Fibroblast of the aortic adventitia (primary cell): ENCODE measurements at regions not wholly inside any gene's neighbourhood (a gene's known extent, or its start where the extent isn't known, plus 50 kb on each side); places are given as distances from the start of the nearest gene placed in this dataset.

Source experiments
- DNase-seq: peaks from one replicate; pipeline ENCODE4 v3.0.0-alpha.2; 2010; ENCODE audit warnings: low read depth
- H3K4me3 ChIP-seq: 2 replicates; pipeline ENCODE4 v1.5.1; 2011; ENCODE audit warnings: low read depth, mild to moderate bottlenecking, control low read depth, low read length, moderate library complexity
- CTCF ChIP-seq: IDR thresholded peaks from 2 replicates; pipeline ENCODE4 v1.5.1; 2011; ENCODE audit warnings: mild to moderate bottlenecking, low read length, control low read depth, inconsistent platforms; ENCODE audit not compliant: insufficient read depth

GRCh38 chr4:144298519-144298918 lies 158.0 kb upstream of the GYPA start:
- no peak for TF ChIP-seq CTCF
- H3K4me3 ChIP-seq: no peak overlapping the region
- DNase-seq: no peak

- no peak for TF ChIP-seq CTCF
- no peak overlapping the region for H3K4me3 ChIP-seq
- no peak for DNase-seq
Measured at GRCh38 chr4:144300616-144301015, 160.1 kb upstream of the GYPA start.

- no peak for TF ChIP-seq CTCF
- H3K4me3 ChIP-seq: no peak overlapping the region
- no peak for DNase-seq
Measured at GRCh38 chr4:144302704-144303536, 162.4 kb upstream of the GYPA start.

GRCh38 chr4:144304025-144304424 lies 163.5 kb upstream of the GYPA start:
- no peak for DNase-seq
- H3K4me3 ChIP-seq: no peak overlapping the region
- TF ChIP-seq CTCF: no peak

- H3K4me3 ChIP-seq: no peak overlapping the region
Measured at GRCh38 chr4:144310535-144310934, 170.0 kb upstream of the GYPA start.

GRCh38 chr4:144313370-144313769 lies 172.9 kb upstream of the GYPA start:
- H3K4me3 ChIP-seq: no peak overlapping the region
- no peak for TF ChIP-seq CTCF
- no peak for DNase-seq

More at GRCh38 chr4:144310535-144310934, 170.0 kb upstream of the GYPA start:
- no peak for TF ChIP-seq CTCF
- DNase-seq: no peak
